ENCODE measurements at regions not wholly inside any gene's neighbourhood (a gene's known extent, or its start where the extent isn't known, plus 50 kb on each side); places are given as distances from the start of the nearest gene placed in this dataset.

GRCh38 chr3:94303897-94304296 is 241.0 kb downstream of the NSUN3 start:
- Histone ChIP-seq H3K4me3 (ENCODE audit: low read depth, low read length) (no peak overlapping the region), H3K27me3 (ENCODE audit: control insufficient read depth, insufficient read depth, low read length) (no peaks in the 10 kb centered on the region), H3K36me3 (ENCODE audit: control insufficient read depth, insufficient read depth, low read length) (no peaks in the 10 kb centered on the region)
- ChIA-PET CTCF (no interaction called here), POLR2A (no interaction called here)
- no peak for DNase-seq (ENCODE audit: low read depth)
- no peak for TF ChIP-seq CTCF (IDR thresholded peaks at IDR 0.05; ENCODE audit: insufficient read depth, low read depth, low read length)

- ChIA-PET POLR2A (no interaction called here), CTCF (no interaction called here)
- TF ChIP-seq CTCF (IDR thresholded peaks at IDR 0.05; ENCODE audit: insufficient read depth, low read depth, low read length), result no peak
- DNase-seq (ENCODE audit: low read depth), result no peak
- Histone ChIP-seq H3K36me3 (ENCODE audit: control insufficient read depth, insufficient read depth, low read length) (no peaks in the 10 kb centered on the region), H3K27me3 (ENCODE audit: control insufficient read depth, insufficient read depth, low read length) (no peaks in the 10 kb centered on the region), H3K4me3 (ENCODE audit: low read depth, low read length) (no peak overlapping the region)
These were observed 242.1 kb downstream of the NSUN3 start for GRCh38 chr3:94304954-94305353.

GRCh38 chr3:94305835-94306611 is 243.2 kb downstream of the NSUN3 start:
- H3K36me3 ChIP-seq (ENCODE audit: control insufficient read depth, insufficient read depth, low read length), result no peaks in the 10 kb centered on the region
- ChIA-PET POLR2A (no interaction called here), CTCF (no interaction called here)
- no peak for DNase-seq (ENCODE audit: low read depth)
- no peaks in the 10 kb centered on the region for H3K27me3 ChIP-seq (ENCODE audit: control insufficient read depth, insufficient read depth, low read length)
- no peak for TF ChIP-seq CTCF (IDR thresholded peaks at IDR 0.05; ENCODE audit: insufficient read depth, low read depth, low read length)
- no peak overlapping the region for H3K4me3 ChIP-seq (ENCODE audit: low read depth, low read length)

GRCh38 chr3:94307588-94307987 is 244.7 kb downstream of the NSUN3 start:
- ChIA-PET POLR2A (no interaction called here), CTCF (no interaction called here)
- no peaks in the 10 kb centered on the region for H3K36me3 ChIP-seq (ENCODE audit: control insufficient read depth, insufficient read depth, low read length)
- no peak for TF ChIP-seq CTCF (IDR thresholded peaks at IDR 0.05; ENCODE audit: insufficient read depth, low read depth, low read length)
- no peaks in the 10 kb centered on the region for H3K27me3 ChIP-seq (ENCODE audit: control insufficient read depth, insufficient read depth, low read length)
- DNase-seq (ENCODE audit: low read depth), result no peak
- no peak overlapping the region for H3K4me3 ChIP-seq (ENCODE audit: low read depth, low read length)

GRCh38 chr3:94308767-94309166 is 245.9 kb downstream of the NSUN3 start:
- Histone ChIP-seq H3K4me3 (ENCODE audit: low read depth, low read length) (no peak overlapping the region), H3K27me3 (ENCODE audit: control insufficient read depth, insufficient read depth, low read length) (no peaks in the 10 kb centered on the region), H3K36me3 (ENCODE audit: control insufficient read depth, insufficient read depth, low read length) (no peaks in the 10 kb centered on the region)
- CTCF ChIA-PET, result no interaction called here
- TF ChIP-seq CTCF (IDR thresholded peaks at IDR 0.05; ENCODE audit: insufficient read depth, low read depth, low read length), result 0 out of 2 replicates have a peak, but pooled peaks have one; percentile 2
- POLR2A ChIA-PET, result no interaction called here
- DNase-seq (ENCODE audit: low read depth), result no peak

Data from BJ (cell line).